Bronchial epithelial cell (primary cell): ENCODE measurements at regions not wholly inside any gene's neighbourhood (a gene's known extent, or its start where the extent isn't known, plus 50 kb on each side); places are given as distances from the start of the nearest gene placed in this dataset.

ENCODE experiments used
- DNase-seq: peaks from one replicate; pipeline ENCODE4 v3.0.0-alpha.2; 2010; ENCODE audit warnings: low read depth
- FAIRE-seq: peaks from 2 replicates; lab custom pipeline; 2011; peaks lifted over from hg19 to GRCh38; lab: Jason Lieb, UNC
- H3K27me3 ChIP-seq: 2 replicates; pipeline ENCODE4 v1.5.1; 2011; ENCODE audit warnings: low read length; ENCODE audit not compliant: control insufficient read depth, insufficient read depth
- H3K36me3 ChIP-seq: 2 replicates; pipeline ENCODE4 v1.5.1; 2011; ENCODE audit warnings: low read length; ENCODE audit not compliant: control insufficient read depth, insufficient read depth
- H3K4me3 ChIP-seq: 2 replicates; pipeline ENCODE4 v1.5.1; 2011; ENCODE audit warnings: mild to moderate bottlenecking, low read depth, low read length, control low read depth
- CTCF ChIP-seq: IDR thresholded peaks from 2 replicates; pipeline ENCODE4 v1.5.1; 2011; ENCODE audit warnings: mild to moderate bottlenecking, moderate library complexity, low read length, control low read depth, inconsistent platforms; ENCODE audit not compliant: insufficient read depth, severe bottlenecking

DNA sequence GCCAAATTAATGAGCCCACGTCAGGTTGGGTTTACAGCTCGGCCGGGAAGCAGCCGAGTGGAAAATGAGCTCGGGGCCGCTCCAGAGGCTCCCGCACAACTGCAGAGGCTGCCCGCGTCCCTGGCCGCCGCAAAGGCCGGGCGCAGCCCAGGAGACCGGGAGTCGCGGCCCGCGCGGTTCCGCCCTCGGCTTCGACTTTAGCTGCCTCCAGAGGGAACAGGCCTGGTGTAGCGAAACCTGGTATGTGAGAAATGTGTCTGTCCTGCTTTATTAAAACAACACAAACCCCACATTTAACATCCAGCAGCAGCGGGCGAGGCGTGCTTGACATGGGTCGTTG lies 66.2 kb downstream of the FOXD1 start:
- no peaks in the 10 kb centered on the region for H3K36me3 ChIP-seq
- FAIRE-seq, result no peak
- no peak for TF ChIP-seq CTCF
- H3K27me3 ChIP-seq, result peaks cover 20% of the 10 kb centered on the region
- no peak for DNase-seq
- no peak overlapping the region for H3K4me3 ChIP-seq

DNA sequence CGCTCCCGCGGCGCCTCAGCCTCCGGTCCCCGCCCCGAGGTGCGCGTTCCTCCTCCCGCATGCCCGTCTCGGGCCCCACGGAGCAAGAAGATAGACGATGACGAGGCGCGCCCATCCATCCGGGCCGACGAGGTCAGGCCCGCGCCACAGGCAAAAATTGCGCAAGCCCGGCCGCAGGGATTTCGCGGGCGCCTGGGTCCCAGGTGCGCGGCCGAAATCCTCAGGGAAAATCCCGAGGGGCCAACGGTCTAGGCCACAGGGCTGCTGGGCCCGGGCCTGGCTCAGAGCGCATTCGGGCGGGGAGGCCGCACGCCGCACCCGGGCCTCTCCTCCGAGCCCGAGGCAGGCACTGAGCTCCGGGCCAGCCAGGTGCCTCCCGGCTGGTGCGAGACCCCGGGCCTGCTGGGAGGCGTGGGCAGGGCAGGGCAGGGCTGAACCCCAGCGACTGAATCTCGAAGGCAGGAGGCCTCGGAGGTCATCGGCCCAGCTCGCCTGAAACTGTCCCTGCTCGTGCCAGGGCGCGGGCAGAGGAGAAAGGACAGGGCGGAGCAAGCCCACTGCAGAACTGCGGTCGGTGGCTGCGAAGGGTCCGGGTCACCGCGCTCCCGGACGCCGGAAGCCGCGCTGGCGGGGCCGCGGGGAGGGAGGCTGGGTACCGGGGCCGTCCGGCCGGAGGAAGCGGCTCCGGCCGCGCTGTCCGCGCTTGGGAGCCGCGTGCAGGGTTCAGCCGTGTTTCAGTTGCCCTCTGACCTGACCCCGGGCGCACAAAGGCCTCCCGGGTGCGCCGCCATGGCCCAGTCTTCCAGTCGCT lies 66.8 kb downstream of the FOXD1 start:
- Histone ChIP-seq H3K4me3 (peak overlapping the region; percentile 5), H3K36me3 (no peaks in the 10 kb centered on the region), H3K27me3 (peaks cover 20% of the 10 kb centered on the region)
- DNase-seq (no peak), FAIRE-seq (no peak)
- TF ChIP-seq CTCF, result no peak

DNA sequence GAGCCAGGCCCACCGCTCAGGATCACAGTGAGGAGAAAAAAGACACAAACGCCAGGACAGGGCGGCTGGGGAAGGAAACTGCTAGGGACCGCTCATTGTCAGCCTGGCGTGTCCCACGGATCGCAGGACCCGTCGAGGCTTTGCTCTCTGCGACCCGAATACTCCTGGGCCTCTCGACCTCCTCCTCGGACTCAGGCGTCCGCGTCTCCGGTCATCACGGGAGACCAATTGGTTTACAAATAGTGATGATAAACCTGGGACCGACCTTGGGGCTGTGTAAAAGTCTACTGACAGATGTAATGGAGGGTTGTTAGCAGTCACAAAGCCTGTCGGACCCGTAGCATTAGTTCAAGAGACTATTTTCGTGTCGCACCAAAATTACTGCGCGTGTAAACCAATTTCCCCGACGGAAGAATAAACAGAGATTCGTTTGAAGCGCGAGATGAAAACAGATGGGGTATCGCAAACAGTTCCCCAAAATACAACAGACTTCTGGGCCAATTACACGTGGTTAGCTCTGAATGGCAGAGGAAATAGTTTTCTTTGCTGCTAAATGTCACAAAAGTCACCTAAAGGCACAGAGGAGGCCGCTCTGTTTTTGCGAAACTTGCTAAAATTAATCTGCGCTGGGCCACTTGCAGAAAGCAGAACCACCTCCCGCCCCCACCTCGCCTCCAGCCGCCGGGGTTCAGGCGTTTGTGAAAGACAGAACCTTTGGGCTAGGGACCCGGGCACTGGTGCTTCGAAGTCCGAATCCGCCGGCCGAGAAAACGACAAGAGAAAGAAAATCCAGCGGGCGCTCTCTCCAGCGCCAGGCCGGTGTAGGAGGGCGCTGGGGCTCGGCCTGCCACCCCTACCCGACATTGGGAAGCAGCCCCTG lies 67.6 kb downstream of the FOXD1 start:
- no peak for TF ChIP-seq CTCF
- Histone ChIP-seq H3K36me3 (no peaks in the 10 kb centered on the region), H3K4me3 (no peak overlapping the region), H3K27me3 (peaks cover 20% of the 10 kb centered on the region)
- FAIRE-seq (no peak), DNase-seq (no peak)

- DNase-seq (no peak), FAIRE-seq (no peak)
- Histone ChIP-seq H3K36me3 (no peaks in the 10 kb centered on the region), H3K27me3 (peaks cover 20% of the 10 kb centered on the region), H3K4me3 (no peak overlapping the region)
- TF ChIP-seq CTCF, result no peak
These were observed 68.5 kb downstream of the FOXD1 start for GRCh38 chr5:73380041-73380440.

DNA sequence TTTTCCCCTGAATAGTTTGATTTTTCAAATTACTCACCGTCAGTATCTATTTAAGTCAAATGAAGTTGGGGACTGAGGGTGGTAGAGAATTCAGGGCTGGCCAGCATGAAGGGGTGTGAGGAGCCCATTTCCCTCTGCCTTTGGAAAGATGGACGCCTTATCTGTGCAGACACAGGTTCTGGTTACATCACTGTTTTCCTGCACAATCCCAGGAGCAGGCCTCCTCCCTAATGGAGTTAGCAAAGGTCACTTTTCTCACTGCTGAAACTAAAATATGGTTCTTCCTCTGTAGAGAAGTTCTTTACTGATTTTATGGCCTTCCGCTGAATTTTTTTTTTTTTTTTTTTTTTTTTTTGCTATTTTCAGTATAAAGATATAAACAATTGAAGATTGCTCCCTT lies 69.1 kb downstream of the FOXD1 start:
- Histone ChIP-seq H3K27me3 (peaks cover 20% of the 10 kb centered on the region), H3K36me3 (no peaks in the 10 kb centered on the region), H3K4me3 (no peak overlapping the region)
- FAIRE-seq, result no peak
- no peak for TF ChIP-seq CTCF
- no peak for DNase-seq
